Activated CD4-positive, alpha-beta T cell treated with anti-CD3 and anti-CD28 coated beads, Interleukin-2, amount 50 U/mL, for 16 hours (primary cell): ENCODE measurements at regions not wholly inside any gene's neighbourhood (a gene's known extent, or its start where the extent isn't known, plus 50 kb on each side); places are given as distances from the start of the nearest gene placed in this dataset.

Experiments used
- DNase-seq: peaks from one replicate; pipeline ENCODE4 v3.0.0-alpha.2; 2020

DNA sequence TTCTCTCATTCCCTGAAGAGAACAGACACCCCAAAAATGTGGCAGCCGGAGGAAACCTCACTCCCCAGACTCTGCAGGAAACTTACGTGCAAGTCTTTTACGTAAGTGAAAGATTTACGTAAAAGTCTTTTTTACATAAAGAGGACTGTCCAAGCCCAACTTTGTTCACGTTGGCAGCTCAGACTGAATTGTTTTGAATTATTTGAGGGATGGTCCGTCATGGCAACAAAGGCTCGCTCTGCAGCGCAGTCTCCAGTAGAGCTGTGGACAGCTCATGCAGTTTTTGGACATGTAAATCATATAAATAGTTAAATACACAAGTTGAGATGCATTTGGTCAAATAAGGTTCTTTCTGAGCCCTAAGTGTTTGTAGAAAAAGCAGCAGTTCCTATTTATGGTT is 394.8 kb downstream of the QKI start:
- no peak for DNase-seq

DNA sequence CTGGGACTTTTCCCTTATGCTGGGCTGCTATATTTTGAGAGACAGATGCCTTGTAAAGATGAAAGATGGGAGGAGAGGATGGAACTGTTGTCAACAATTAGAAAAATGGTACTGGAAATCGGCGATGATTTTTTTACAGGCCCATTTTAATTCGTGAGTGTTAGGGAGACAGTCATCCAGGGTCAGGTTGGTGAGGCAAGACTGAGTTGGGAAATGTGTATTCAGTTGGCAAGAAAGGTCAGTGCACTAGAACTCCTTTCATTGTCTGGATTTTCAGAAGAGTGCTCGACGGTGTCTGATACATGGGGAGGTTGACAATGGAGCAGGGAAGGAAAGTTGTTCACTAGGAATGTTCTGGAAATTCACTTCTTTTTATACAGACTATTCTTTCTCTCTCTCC is 394.4 kb downstream of the QKI start:
- DNase-seq: no peak

DNA sequence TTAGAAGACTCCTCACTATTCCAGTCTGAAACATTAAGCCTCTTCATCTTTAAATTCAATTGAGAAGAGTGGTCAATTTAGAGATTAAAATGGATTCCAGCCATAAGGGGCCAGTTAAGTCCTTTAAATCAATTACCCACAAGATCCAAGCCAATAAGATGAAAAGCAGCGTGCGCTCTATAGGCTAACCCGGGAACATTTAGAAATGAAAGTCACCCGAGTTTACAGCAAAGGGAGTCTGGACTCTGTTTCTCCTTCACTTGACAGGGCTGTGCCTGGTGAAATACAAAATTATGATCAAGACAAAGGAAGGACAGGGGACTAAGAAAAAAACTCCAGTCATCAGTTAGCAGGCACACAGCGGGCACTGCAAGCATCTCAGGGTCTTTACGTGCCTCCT is 393.7 kb downstream of the QKI start:
- no peak for DNase-seq

- DNase-seq: no peak
Measured at GRCh38 chr6:163806755-163807499, 392.4 kb downstream of the QKI start.

DNA sequence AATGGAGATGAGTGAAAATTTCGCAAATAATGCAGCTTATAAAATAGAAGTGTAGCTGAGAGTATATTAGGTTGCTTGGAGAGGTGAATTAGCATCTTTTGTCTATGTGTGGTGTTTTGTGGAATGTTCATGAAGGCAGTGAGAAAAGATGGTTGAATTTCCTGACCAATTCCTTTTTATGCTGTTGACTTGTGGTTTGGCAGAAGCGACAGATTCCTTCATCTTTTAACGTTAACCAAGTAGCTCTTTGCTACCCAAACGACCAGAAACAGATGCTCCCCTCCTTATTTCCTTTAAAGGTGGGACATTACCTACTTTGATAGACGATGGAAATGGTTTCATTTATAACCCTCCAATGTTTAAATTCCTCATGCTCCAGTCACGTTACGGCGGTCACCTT is 390.5 kb downstream of the QKI start:
- no peak for DNase-seq

- DNase-seq: no peak
Measured at GRCh38 chr6:163802267-163802666, 387.7 kb downstream of the QKI start.

DNA sequence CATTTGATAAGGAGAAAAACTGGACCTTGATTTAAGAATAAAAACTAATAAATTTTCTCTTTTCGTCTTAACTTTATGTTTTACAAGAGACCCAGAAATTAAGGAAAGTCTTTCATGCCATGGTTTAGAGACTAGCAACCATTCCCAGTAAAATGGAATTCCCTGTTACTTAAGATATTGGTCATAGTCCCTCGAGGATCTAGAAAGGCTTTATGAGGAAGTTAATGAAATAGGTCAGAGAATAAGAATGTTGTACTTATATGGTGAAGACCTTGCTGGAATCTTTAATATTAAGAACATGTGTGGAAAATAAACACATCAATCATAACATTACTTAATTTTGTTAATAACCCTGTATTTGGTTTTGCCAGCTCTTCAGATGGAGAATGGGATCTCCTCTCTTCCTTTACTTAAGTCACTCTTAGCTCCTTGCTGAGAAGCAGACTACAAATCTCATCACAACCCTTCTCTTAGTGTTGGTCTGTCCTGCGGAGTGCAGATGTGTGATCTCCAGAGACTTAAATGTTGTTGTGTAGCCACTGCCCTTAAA is 382.9 kb downstream of the QKI start:
- no peak for DNase-seq

DNA sequence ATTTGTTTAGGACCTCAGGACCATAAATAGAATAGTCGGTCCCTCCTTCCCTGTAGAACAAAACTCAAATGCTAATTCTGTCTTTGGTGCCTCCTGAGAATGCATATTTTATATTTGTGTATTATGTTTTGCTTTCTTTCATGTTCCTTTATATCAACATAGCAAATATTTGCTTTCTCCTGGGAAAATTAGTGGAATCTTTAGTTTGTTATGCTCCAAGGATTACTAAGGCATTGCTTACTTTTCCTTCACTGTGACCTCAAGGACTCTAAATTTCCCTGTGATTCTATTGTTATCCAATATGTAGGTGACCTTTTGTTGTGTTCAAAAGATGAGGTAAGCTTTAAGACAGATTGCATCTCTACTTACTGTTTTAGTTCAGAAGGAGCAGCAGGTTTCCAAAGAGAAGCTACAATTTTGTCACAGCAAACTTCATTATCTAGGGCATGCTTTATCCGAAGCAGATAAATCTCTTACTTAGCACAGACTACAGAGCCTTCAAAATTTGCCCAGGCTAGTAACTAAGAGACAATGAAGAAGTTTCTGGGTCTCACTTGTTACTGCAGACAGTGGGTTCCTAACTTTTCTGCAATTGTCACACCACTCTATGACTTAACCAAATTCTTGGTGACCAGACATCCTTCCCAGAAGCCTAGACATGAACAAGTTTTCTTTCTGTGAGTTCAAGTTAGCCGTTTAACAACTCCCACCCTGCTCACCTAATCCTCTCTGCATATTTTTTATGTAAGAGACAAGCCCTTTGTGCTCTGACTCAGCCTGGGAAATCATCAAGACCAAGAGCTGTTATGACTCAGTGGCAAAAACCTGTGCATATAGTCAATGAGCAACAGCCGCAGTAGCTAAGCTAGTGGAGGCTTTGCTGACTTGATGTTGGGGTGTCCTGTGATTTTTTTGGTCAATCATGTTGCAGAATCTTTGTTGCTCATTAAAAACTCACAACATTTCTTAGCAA is 378.8 kb downstream of the QKI start:
- peak; percentile 56 for DNase-seq

GRCh38 chr6:163790266-163790840 is 375.8 kb downstream of the QKI start:
- DNase-seq: no peak

DNA sequence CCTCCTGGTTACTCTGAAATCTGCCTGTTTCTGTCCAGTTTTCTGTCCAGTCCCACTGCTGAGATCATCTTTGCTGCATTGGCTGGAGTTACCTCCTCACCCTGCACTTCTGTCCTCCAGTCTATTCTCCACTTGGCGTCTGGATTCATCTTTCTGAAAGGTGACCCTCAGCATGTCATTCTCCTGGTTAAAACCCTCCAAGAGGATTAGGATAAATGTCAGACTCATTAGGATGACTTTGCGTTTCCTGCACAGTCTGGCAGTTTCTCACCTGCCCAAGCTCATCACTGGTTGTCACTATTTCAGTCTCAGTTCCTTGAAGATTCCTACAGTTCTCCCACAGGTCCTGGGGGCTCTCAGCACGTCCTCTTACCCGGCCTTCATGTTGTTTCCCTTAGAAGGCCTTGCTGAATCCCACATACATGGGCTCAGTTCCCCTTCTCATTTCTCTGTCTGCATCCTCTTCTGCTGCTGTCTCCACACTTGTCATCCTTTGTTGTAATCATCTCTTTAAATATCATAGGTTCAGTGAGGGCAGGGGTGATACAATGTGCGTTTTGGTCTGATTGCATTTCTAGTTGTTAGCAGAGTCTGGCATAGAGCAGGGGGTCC is 374.8 kb downstream of the QKI start:
- no peak for DNase-seq

- no peak for DNase-seq
Measured at GRCh38 chr6:163786995-163787671, 372.6 kb downstream of the QKI start.

GRCh38 chr6:163782436-163783003 is 368.0 kb downstream of the QKI start:
- no peak for DNase-seq

DNA sequence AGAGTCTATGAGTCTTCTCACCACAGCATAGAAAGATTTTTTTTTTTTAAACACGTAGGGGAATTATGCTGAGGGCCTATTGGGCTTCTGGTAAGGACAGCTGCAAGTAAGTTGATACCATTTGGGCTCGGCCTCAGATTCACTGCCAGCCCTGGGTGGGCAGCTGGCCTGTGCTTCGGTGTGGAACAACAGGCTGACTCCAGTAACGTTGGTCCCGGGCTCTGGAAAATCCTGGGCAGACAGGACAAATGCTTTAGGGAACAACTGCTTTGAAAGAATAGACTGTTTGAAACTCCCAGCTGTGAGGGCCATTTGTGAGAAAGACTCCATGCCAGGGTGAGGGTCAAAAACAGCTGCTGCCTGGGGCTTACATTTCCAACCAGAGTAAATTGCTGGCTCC is 366.5 kb downstream of the QKI start:
- no peak for DNase-seq

GRCh38 chr6:163779727-163780284 is 365.3 kb downstream of the QKI start:
- no peak for DNase-seq

DNA sequence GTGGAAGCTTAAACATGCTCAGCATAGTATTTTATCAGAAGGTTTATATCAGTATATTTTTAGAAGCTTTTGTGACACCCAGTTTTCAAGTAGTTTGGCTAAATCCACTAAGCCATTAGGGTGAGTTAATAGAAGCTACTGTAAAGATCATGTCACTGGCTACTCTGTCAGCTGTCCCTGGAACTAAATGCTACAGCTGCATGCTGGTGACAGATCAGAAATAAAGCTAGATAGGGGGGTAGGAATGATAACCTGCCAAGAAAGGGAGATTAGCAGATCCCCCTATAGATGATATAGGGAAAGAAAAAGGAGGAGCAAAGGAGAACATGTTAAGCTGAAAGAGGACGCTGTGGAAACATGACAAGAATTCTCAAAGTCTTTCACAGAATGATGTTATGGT is 363.2 kb downstream of the QKI start:
- no peak for DNase-seq

- DNase-seq: no peak
Measured at GRCh38 chr6:163776906-163777686, 362.6 kb downstream of the QKI start.

DNA sequence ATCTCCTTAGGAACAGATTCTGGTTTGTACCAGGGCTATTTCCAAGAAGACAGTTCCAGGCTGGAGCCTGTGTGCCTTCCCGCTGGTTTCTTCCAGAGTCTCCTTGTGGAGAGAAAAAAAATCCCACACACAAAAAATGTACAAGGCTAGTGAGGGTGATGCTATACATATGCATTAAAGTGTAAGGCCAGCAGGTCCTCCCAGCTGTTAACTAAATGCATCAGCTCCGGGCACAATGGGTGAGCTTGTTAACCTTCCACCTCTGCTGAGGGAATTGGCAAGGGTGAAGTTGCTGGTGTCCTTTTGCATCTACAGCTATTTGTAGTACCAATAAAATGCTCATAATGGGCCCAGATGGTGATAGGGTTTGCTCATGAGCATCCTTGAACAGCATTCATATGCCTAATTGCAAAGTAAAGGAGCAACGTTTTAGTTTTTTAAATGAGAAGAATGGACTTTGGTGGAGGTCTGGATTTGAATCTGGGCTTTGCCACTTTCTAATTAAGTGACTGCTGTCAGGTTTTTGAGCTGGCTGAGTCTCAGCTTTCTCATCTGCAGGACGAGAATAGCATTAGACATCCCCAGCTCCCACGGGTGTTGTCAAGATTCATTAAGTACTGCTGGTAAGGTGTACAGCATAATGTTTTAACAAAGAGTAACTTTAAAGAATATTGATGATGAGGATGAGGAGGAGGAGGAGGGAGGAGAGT is 361.8 kb downstream of the QKI start:
- DNase-seq: no peak

- no peak for DNase-seq
Measured at GRCh38 chr6:163775313-163775712, 360.8 kb downstream of the QKI start.

DNA sequence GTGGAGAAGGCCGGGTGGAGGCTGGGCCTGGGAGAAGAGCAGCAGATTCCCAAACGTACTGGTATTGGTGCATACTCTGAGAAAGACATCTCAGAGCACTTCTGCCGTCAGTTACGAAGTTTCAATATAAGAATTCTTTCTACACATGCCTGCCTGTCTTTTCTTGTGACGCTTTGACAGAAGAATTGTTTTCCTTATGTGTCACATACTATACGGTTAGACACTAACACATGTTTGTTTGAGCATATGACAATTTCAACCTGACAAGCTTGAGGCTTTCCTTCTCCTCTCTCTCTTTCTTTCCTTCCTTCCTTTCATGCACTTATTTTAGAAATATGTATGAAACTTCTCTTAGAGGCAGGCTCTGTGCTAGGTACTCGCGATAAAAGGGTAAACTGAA is 360.0 kb downstream of the QKI start:
- DNase-seq: no peak

DNA sequence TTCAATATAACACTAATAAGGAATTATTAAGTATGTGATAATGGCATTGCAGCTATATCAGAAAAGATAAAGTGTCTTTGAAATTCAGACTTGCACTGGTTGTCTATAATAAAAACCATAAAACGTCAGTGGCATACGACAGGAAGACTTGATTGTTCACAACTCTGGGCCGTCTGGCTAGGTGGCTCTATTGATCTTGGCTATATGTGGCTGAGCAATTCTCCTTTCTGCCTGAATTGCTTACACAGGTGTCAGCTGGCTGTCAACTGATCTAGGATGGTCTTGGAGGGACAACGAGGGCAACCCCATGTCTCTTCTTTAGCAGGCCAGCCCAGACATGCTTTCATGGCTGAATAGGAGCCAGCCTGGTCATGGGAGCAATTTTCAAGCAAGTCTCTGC is 359.1 kb downstream of the QKI start:
- no peak for DNase-seq
